ENCODE measurements at regions not wholly inside any gene's neighbourhood (a gene's known extent, or its start where the extent isn't known, plus 50 kb on each side); places are given as distances from the start of the nearest gene placed in this dataset.
"Not testable (repeated sequence)": the region's sequence is repeated elsewhere in the genome, so short reads cannot be mapped to it uniquely, and the experiment has no call there.

DNA sequence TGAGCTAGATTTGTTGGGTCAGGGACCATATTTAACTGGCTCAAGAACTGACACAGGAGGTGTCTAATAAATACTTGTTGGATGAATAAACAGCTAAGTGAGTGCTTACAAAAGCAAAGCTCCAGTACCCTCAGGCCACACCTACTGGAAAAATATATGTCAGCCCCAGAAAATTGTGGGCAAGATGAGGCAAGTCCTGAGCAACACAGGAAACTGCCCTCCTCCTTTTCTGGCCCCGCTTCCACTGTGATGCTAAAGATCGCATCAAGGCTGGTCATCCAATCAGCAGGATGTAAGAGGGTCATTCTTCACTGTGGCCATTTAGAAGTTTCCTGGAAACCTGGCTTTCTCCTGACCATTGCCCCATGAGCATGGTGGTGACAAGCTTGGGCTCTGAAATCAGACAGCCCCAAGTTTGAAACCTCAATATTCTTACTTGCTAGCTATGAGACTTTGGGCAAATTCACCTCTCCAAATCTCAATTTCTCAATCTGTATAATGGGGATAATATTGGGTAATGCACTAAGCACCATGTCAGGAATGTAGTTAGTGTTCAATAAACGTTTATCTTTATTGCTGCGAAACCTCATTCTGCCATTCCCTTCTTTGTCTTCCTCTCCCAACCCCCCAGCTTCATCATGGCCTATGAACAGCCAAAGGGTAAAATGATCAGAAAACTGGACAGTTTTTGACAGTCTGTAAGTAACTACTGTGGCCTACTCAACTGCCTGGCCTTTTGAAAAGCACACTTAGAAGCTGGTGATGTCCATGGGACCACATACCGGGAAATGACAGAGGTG is 139.3 kb upstream of the PZP start:
- H3K4me1 ChIP-seq (ENCODE audit: insufficient read depth, low read length): no peaks in the 10 kb centered on the region
- H3K9me3 ChIP-seq (ENCODE audit: low read depth, low read length): no peaks in the 10 kb centered on the region
- H3K27me3 ChIP-seq (ENCODE audit: insufficient read depth, low read length): no peaks in the 10 kb centered on the region
- H3K4me3 ChIP-seq (ENCODE audit: low read length): no peak overlapping the region

GRCh38 chr12:9346866-9347327 is 138.7 kb upstream of the PZP start:
- H3K9me3 ChIP-seq (ENCODE audit: low read depth, low read length): no peaks in the 10 kb centered on the region
- no peaks in the 10 kb centered on the region for H3K27me3 ChIP-seq (ENCODE audit: insufficient read depth, low read length)
- H3K4me3 ChIP-seq (ENCODE audit: low read length): no peak overlapping the region
- no peaks in the 10 kb centered on the region for H3K4me1 ChIP-seq (ENCODE audit: insufficient read depth, low read length)

DNA sequence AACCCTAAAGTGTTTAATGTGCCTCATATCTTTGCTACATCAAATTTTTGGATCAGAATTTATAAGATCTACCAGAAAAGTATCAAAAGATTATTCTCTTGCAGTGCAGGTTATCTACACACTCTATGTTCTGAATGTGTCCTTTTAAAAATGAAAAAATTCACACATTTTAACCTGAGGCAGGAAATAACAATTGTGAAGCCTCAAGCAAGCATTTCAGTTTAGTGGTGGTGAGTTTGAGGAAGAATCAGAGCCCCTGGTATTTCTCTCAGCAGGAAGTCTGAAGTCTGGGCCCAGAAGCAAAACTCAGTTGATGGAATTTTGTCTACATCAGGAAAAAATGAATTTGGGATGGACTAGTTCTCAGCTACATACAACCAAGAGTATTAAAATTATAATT is 137.0 kb upstream of the PZP start:
- Histone ChIP-seq H3K4me1 (ENCODE audit: insufficient read depth, low read length) (no peaks in the 10 kb centered on the region), H3K27me3 (ENCODE audit: insufficient read depth, low read length) (no peaks in the 10 kb centered on the region), H3K4me3 (ENCODE audit: low read length) (no peak overlapping the region), H3K9me3 (ENCODE audit: low read depth, low read length) (no peaks in the 10 kb centered on the region)

GRCh38 chr12:9344541-9344940 is 136.3 kb upstream of the PZP start:
- Histone ChIP-seq H3K27me3 (ENCODE audit: insufficient read depth, low read length) (no peaks in the 10 kb centered on the region), H3K9me3 (ENCODE audit: low read depth, low read length) (no peaks in the 10 kb centered on the region), H3K4me1 (ENCODE audit: insufficient read depth, low read length) (no peaks in the 10 kb centered on the region), H3K4me3 (ENCODE audit: low read length) (no peak overlapping the region)

DNA sequence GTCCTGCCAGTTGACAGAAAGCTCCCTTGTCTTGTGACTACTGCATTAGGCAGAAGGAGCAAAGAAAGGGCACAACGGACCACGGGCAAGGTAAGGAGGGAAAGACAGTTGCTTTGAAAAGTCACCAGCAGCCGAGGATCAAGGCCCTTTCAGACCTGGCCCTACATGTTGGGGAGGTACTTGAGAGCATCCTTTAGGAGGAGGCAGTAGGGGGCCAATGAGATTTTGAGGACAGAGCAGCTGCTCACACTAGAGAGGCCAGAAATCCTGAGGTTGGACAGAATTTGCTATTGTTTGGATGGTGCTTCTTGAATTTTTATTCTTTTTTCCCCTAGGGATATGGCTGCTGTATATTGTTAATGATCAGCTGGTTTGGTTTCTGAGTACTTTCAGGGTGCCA is 135.5 kb upstream of the PZP start:
- Histone ChIP-seq H3K4me1 (ENCODE audit: insufficient read depth, low read length) (no peaks in the 10 kb centered on the region), H3K27me3 (ENCODE audit: insufficient read depth, low read length) (no peaks in the 10 kb centered on the region), H3K4me3 (ENCODE audit: low read length) (no peak overlapping the region), H3K9me3 (ENCODE audit: low read depth, low read length) (no peaks in the 10 kb centered on the region)

GRCh38 chr12:9342614-9343353 is 134.6 kb upstream of the PZP start:
- H3K9me3 ChIP-seq (ENCODE audit: low read depth, low read length): no peaks in the 10 kb centered on the region
- no peaks in the 10 kb centered on the region for H3K27me3 ChIP-seq (ENCODE audit: insufficient read depth, low read length)
- H3K4me3 ChIP-seq (ENCODE audit: low read length): no peak overlapping the region
- no peaks in the 10 kb centered on the region for H3K4me1 ChIP-seq (ENCODE audit: insufficient read depth, low read length)

- H3K4me3 ChIP-seq (ENCODE audit: low read length): no peak overlapping the region
- no peaks in the 10 kb centered on the region for H3K9me3 ChIP-seq (ENCODE audit: low read depth, low read length)
- H3K27me3 ChIP-seq (ENCODE audit: insufficient read depth, low read length): no peaks in the 10 kb centered on the region
- no peaks in the 10 kb centered on the region for H3K4me1 ChIP-seq (ENCODE audit: insufficient read depth, low read length)
These were observed 133.0 kb upstream of the PZP start for GRCh38 chr12:9341260-9341585.

DNA sequence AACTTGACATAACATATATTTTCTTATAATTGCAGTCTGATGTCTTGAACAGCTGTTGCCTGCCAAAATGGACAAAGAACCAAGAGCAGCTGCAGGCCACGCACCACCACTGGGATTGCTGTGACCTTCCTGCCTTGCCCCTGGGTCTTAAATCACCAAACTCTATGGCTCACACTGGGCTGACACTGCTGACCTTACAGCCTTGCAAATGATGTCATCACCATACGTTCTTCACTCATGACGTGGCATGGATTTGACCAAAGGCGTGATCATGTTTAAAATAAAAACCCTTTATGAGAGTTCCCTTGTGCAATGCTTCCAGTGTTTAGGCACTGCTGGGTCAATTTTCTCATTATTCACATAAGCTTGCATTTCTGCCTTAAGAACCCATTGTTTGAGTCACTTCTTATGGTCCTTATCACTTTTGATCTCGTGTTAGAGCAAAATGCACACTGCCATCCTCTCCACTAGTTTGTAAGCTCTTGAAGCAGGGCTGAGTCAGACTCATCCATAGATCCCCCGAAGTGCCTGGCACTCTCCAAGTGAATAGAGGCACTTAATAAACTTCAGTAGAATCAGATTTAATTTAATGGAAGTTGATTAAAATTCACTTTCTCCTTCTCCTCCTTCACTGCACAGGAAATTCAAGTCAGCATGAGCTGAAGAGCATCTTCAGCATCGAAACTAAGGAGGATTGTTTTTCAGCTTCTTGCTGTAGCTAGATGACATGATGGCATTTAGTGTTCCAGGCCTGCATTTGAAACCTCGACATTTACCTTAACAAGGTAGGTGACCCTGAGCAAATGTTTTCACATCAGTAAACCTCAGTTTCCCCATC is 132.4 kb upstream of the PZP start:
- Histone ChIP-seq H3K9me3 (ENCODE audit: low read depth, low read length) (no peaks in the 10 kb centered on the region), H3K4me3 (ENCODE audit: low read length) (no peak overlapping the region), H3K4me1 (ENCODE audit: insufficient read depth, low read length) (no peaks in the 10 kb centered on the region), H3K27me3 (ENCODE audit: insufficient read depth, low read length) (no peaks in the 10 kb centered on the region)

GRCh38 chr12:9337656-9338055 is 129.5 kb upstream of the PZP start:
- Histone ChIP-seq H3K27me3 (ENCODE audit: insufficient read depth, low read length) (no peaks in the 10 kb centered on the region), H3K4me1 (ENCODE audit: insufficient read depth, low read length) (peaks cover 18% of the 10 kb centered on the region), H3K9me3 (ENCODE audit: low read depth, low read length) (no peaks in the 10 kb centered on the region), H3K4me3 (ENCODE audit: low read length) (no peak overlapping the region)

- peaks cover 18% of the 10 kb centered on the region for H3K4me1 ChIP-seq (ENCODE audit: insufficient read depth, low read length)
- H3K9me3 ChIP-seq (ENCODE audit: low read depth, low read length); H3K27me3 ChIP-seq (ENCODE audit: insufficient read depth, low read length); H3K4me3 ChIP-seq (ENCODE audit: low read length): not testable (repeated sequence)
These were observed 128.3 kb upstream of the PZP start for GRCh38 chr12:9336375-9337011.

- Histone ChIP-seq H3K9me3 (ENCODE audit: low read depth, low read length) (no peaks in the 10 kb centered on the region), H3K27me3 (ENCODE audit: insufficient read depth, low read length) (no peaks in the 10 kb centered on the region), H3K4me3 (ENCODE audit: low read length) (no peak overlapping the region), H3K4me1 (ENCODE audit: insufficient read depth, low read length) (peaks cover 21% of the 10 kb centered on the region)
These were observed 127.7 kb upstream of the PZP start for GRCh38 chr12:9335867-9336266.

GRCh38 chr12:9334964-9335363 is 126.8 kb upstream of the PZP start:
- no peaks in the 10 kb centered on the region for H3K27me3 ChIP-seq (ENCODE audit: insufficient read depth, low read length)
- H3K4me1 ChIP-seq (ENCODE audit: insufficient read depth, low read length): peaks cover 21% of the 10 kb centered on the region
- H3K9me3 ChIP-seq (ENCODE audit: low read depth, low read length): no peaks in the 10 kb centered on the region
- no peak overlapping the region for H3K4me3 ChIP-seq (ENCODE audit: low read length)

- H3K4me3 ChIP-seq (ENCODE audit: low read length): no peak overlapping the region
- H3K4me1 ChIP-seq (ENCODE audit: insufficient read depth, low read length): peaks cover 21% of the 10 kb centered on the region
These were observed 126.0 kb upstream of the PZP start for GRCh38 chr12:9334041-9334692.

DNA sequence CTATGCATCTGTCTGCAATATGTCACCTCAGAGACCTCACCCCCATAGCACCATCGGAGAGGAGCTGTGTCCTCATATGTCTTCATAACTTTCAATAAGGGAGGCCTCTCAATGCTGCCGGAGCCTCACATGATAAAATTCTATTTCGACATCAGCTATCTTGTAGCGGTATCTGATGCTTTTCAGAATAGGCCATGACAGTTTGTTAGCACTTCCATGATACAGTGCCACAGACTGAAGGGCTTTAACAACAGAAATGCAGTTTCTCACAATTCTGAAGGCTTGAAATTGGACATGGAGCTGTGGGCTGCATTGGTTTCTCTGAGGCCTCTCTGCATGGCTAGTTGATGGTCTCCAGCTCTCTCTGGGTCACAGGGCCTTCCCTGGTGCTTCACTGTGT is 125.0 kb upstream of the PZP start:
- no peaks in the 10 kb centered on the region for H3K27me3 ChIP-seq (ENCODE audit: insufficient read depth, low read length)
- no peaks in the 10 kb centered on the region for H3K9me3 ChIP-seq (ENCODE audit: low read depth, low read length)
- H3K4me1 ChIP-seq (ENCODE audit: insufficient read depth, low read length): peaks cover 21% of the 10 kb centered on the region
- no peak overlapping the region for H3K4me3 ChIP-seq (ENCODE audit: low read length)

More at GRCh38 chr12:9334041-9334692, 126.0 kb upstream of the PZP start:
- H3K27me3 ChIP-seq (ENCODE audit: insufficient read depth, low read length): no peaks in the 10 kb centered on the region
- no peaks in the 10 kb centered on the region for H3K9me3 ChIP-seq (ENCODE audit: low read depth, low read length)

All from mononuclear cell (primary cell).